NCI-H2107 treated with DMSO at 0.1 percent for 48 hours (cell line): ENCODE measurements at regions not wholly inside any gene's neighbourhood (a gene's known extent, or its start where the extent isn't known, plus 50 kb on each side); places are given as distances from the start of the nearest gene placed in this dataset.

Source experiments
- DNase-seq: peaks from one replicate; lab custom pipeline; 2025; ENCODE audit not compliant: unreplicated experiment; lab: John Stamatoyannopoulos, UW

GRCh38 chr1:224846119-224846907, 83.2 kb upstream of the DNAH14 start:
- DNase-seq, result no peak

- DNase-seq, result no peak
Measured at GRCh38 chr1:224850446-224850845, 79.0 kb upstream of the DNAH14 start.

- DNase-seq, result peak; percentile 39
Measured at GRCh38 chr1:224851210-224851847, 78.1 kb upstream of the DNAH14 start.

- DNase-seq, result no peak
Measured at GRCh38 chr1:224851848-224852261, 77.6 kb upstream of the DNAH14 start.

- DNase-seq, result peak; percentile 67
Measured at GRCh38 chr1:224852901-224853568, 76.4 kb upstream of the DNAH14 start.

GRCh38 chr1:224856973-224857372, 72.5 kb upstream of the DNAH14 start:
- DNase-seq, result no peak

GRCh38 chr1:224859651-224860050, 69.8 kb upstream of the DNAH14 start:
- no peak for DNase-seq

GRCh38 chr1:224860488-224861338, 68.8 kb upstream of the DNAH14 start:
- DNase-seq, result no peak

GRCh38 chr1:224861339-224861716, 68.1 kb upstream of the DNAH14 start:
- no peak for DNase-seq

GRCh38 chr1:224863486-224863885, 66.0 kb upstream of the DNAH14 start:
- no peak for DNase-seq

GRCh38 chr1:224864006-224864405, 65.5 kb upstream of the DNAH14 start:
- no peak for DNase-seq

GRCh38 chr1:224865510-224865909, 64.0 kb upstream of the DNAH14 start:
- DNase-seq, result no peak

GRCh38 chr1:224866940-224867339, 62.5 kb upstream of the DNAH14 start:
- no peak for DNase-seq

GRCh38 chr1:224867715-224868114, 61.8 kb upstream of the DNAH14 start:
- no peak for DNase-seq

- no peak for DNase-seq
Measured at GRCh38 chr1:224872832-224873433, 56.5 kb upstream of the DNAH14 start.

GRCh38 chr1:224873434-224874369, 55.8 kb upstream of the DNAH14 start:
- no peak for DNase-seq

GRCh38 chr1:224874775-224875174, 54.7 kb upstream of the DNAH14 start:
- DNase-seq, result no peak

GRCh38 chr1:224879162-224879803, 50.2 kb upstream of the DNAH14 start:
- no peak for DNase-seq
